Neural progenitor cell (in vitro differentiated cells): ENCODE measurements at regions not wholly inside any gene's neighbourhood (a gene's known extent, or its start where the extent isn't known, plus 50 kb on each side); places are given as distances from the start of the nearest gene placed in this dataset.

ENCODE experiments used
- CTCF ChIP-seq: fragments of 200-600 bp; sonication (generic); IDR thresholded peaks from 2 replicates; pipeline ENCODE4 v1.5.1; 2017; ENCODE audit warnings: antibody characterized with exemption, mild to moderate bottlenecking
- EZH2 ChIP-seq: fragments of 200-600 bp; sonication (generic); IDR thresholded peaks from 2 replicates; pipeline ENCODE4 v1.6.1; 2017; ENCODE audit warnings: antibody characterized with exemption, mild to moderate bottlenecking, moderate library complexity
- EZH2phosphoT487 ChIP-seq: fragments of 200-600 bp; sonication (generic); IDR thresholded peaks from 2 replicates; pipeline ENCODE4 v1.6.1; 2017; ENCODE audit warnings: antibody characterized with exemption

DNA sequence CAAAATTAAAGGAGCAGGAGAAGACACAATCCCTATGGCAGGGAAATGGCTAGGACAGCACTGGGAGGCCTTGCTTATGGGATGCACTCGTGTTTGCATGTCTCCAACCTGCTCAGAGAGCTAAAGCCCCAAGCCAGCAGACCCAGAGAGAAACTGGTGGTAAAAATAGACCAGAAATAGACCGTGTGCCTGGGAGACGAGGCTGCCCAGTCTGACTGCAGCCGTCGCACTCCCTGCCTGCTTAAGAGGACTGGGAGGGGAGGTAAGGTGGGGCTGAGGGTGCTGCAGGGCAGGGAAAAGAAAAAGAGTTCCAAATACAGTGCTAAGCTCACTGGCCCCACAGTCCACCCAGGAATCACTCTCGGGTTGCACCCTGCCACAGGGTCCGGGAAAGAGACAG, 633.5 kb downstream of the BCOR start:
- TF ChIP-seq CTCF (no peak), EZH2 (no peak), EZH2phosphoT487 (no peak)
